Peyer's patch (tissue), 4 donors: ENCODE measurements at regions not wholly inside any gene's neighbourhood (a gene's known extent, or its start where the extent isn't known, plus 50 kb on each side); places are given as distances from the start of the nearest gene placed in this dataset.

ENCODE experiments used
- CTCF ChIP-seq, 6 experiments: fragments of 450-650 bp in 4 of 6; fragments of 200-600 bp in 2 of 6; sonication (generic) in 1 of 6; IDR thresholded peaks; one replicate each; pipeline ENCODE4 v1.5.1; 2017 to 2019; ENCODE audit warnings: antibody characterized with exemption in 6 of 6, mild to moderate bottlenecking in 3 of 6, moderate library complexity in 1 of 6
- POLR2A ChIP-seq, 2 donors: fragments of 450-650 bp; IDR thresholded peaks; one replicate each; pipeline ENCODE4 v1.5.1; 2017; ENCODE audit warnings: antibody characterized with exemption in 2 of 2, mild to moderate bottlenecking in 2 of 2, moderate library complexity in 2 of 2

GRCh38 chr3:18127859-18128681, 297.1 kb downstream of the SATB1 start:
- TF ChIP-seq CTCF (IDR thresholded peaks at IDR 0.05) (no peak), POLR2A (IDR thresholded peaks at IDR 0.05) (no peak)
